Ovary (tissue), 3 donors: ENCODE measurements at regions not wholly inside any gene's neighbourhood (a gene's known extent, or its start where the extent isn't known, plus 50 kb on each side); places are given as distances from the start of the nearest gene placed in this dataset.

Source experiments
- CTCF ChIP-seq, 3 donors: fragments of 450-650 bp in 2 of 3; fragments of 200-600 bp in 1 of 3; IDR thresholded peaks; one replicate each; pipeline versions ENCODE4 v1.5.1 to v1.8.0; 2016 to 2022; ENCODE audit warnings: antibody characterized with exemption in 3 of 3, mild to moderate bottlenecking in 1 of 3
- EP300 ChIP-seq: sonication (generic); formaldehyde crosslinking; IDR thresholded peaks from one replicate; pipeline ENCODE4 v1.6.1; 2017; ENCODE audit warnings: antibody characterized with exemption
- POLR2A ChIP-seq: fragments of 450-650 bp; IDR thresholded peaks from one replicate; pipeline ENCODE4 v1.6.1; 2017; ENCODE audit warnings: antibody characterized with exemption, mild to moderate bottlenecking, moderate library complexity
- donor health status: DM: no; HTN: no; CAD: no.

- no peak for TF ChIP-seq CTCF (IDR thresholded peaks at IDR 0.05)
- no peak for TF ChIP-seq EP300
- TF ChIP-seq POLR2A: no peak
Measured at GRCh38 chr20:48186447-48186846, 401.2 kb upstream of the SULF2 start.
